ENCODE measurements at regions not wholly inside any gene's neighbourhood (a gene's known extent, or its start where the extent isn't known, plus 50 kb on each side); places are given as distances from the start of the nearest gene placed in this dataset.

DNA sequence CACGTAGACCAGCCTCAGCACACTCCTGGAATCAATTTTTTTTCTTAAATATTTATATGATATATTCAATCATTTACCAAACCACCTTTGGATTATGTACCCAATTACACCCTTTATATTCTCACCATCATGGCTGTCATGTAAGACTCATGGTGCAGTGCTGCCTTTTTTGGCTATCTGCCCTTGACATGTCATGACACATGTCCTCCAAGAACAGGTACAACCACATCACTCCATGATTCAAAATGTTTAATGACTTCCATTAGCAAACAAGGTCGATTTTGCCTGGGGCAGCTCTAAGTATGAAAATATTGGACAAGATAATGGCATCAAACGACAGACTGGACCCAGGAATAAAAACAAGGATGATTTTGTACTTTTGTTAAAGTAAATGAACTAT, 861.1 kb upstream of the ADAMTS5 start:
- TF ChIP-seq, protein P1, sequence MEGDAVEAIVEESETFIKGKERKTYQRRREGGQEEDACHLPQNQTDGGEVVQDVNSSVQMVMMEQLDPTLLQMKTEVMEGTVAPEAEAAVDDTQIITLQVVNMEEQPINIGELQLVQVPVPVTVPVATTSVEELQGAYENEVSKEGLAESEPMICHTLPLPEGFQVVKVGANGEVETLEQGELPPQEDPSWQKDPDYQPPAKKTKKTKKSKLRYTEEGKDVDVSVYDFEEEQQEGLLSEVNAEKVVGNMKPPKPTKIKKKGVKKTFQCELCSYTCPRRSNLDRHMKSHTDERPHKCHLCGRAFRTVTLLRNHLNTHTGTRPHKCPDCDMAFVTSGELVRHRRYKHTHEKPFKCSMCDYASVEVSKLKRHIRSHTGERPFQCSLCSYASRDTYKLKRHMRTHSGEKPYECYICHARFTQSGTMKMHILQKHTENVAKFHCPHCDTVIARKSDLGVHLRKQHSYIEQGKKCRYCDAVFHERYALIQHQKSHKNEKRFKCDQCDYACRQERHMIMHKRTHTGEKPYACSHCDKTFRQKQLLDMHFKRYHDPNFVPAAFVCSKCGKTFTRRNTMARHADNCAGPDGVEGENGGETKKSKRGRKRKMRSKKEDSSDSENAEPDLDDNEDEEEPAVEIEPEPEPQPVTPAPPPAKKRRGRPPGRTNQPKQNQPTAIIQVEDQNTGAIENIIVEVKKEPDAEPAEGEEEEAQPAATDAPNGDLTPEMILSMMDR (IDR thresholded peaks at IDR 0.05), result no peak
- TF ChIP-seq POLR2A (IDR thresholded peaks at IDR 0.05) (no peak), POLR2AphosphoS5 (IDR thresholded peaks at IDR 0.05) (no peak), EP300 (IDR thresholded peaks at IDR 0.05; ENCODE audit: low read depth) (no peak)

Data from transverse colon (tissue), 4 donors.